ENCODE measurements at regions not wholly inside any gene's neighbourhood (a gene's known extent, or its start where the extent isn't known, plus 50 kb on each side); places are given as distances from the start of the nearest gene placed in this dataset.

DNA sequence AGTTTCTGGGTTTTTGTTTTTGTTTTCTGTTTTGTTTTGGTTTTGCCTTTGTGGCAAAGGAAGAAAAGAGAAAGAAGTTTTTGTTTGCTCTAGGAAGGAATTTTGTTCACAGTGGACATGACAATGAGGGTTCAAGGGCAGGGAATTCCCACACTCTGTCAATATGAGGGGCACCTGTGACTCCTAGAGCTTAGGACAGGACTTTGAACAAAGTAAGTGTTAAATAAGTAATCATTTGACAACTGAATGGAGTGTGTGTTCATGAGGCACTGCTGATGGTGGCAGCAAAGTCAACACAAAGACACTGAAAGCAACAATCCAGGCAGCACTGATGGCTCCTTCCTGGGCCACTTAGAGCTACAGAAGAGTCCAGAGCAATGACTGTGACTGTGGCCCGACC is 1381.1 kb upstream of the LRRTM3 start:
- H3K36me3 ChIP-seq, result no peaks in the 10 kb centered on the region
- no peaks in the 10 kb centered on the region for H3K9me3 ChIP-seq
- H3K27me3 ChIP-seq, result no peaks in the 10 kb centered on the region
- H3K4me3 ChIP-seq, result no peak overlapping the region
- intact Hi-C loops (cut with DNase I; ENCODE audit: low total_unique reads), result no loop called here
- no peak for DNase-seq
- H3K4me1 ChIP-seq, result no peaks in the 10 kb centered on the region
- no peak overlapping the region for H3K27ac ChIP-seq
- TF ChIP-seq, protein P1, sequence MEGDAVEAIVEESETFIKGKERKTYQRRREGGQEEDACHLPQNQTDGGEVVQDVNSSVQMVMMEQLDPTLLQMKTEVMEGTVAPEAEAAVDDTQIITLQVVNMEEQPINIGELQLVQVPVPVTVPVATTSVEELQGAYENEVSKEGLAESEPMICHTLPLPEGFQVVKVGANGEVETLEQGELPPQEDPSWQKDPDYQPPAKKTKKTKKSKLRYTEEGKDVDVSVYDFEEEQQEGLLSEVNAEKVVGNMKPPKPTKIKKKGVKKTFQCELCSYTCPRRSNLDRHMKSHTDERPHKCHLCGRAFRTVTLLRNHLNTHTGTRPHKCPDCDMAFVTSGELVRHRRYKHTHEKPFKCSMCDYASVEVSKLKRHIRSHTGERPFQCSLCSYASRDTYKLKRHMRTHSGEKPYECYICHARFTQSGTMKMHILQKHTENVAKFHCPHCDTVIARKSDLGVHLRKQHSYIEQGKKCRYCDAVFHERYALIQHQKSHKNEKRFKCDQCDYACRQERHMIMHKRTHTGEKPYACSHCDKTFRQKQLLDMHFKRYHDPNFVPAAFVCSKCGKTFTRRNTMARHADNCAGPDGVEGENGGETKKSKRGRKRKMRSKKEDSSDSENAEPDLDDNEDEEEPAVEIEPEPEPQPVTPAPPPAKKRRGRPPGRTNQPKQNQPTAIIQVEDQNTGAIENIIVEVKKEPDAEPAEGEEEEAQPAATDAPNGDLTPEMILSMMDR (IDR thresholded peaks at IDR 0.05), result no peak

- Histone ChIP-seq H3K4me3 (no peak overlapping the region), H3K27me3 (no peaks in the 10 kb centered on the region), H3K36me3 (no peaks in the 10 kb centered on the region), H3K4me1 (no peaks in the 10 kb centered on the region), H3K27ac (no peak overlapping the region), H3K9me3 (no peaks in the 10 kb centered on the region)
- DNase-seq, result no peak
- intact Hi-C loops (cut with DNase I; ENCODE audit: low total_unique reads), result no loop called here
- TF ChIP-seq, protein P1 (IDR thresholded peaks at IDR 0.05), result no peak
These were observed 1377.8 kb upstream of the LRRTM3 start for GRCh38 chr10:65548001-65548400.

DNA sequence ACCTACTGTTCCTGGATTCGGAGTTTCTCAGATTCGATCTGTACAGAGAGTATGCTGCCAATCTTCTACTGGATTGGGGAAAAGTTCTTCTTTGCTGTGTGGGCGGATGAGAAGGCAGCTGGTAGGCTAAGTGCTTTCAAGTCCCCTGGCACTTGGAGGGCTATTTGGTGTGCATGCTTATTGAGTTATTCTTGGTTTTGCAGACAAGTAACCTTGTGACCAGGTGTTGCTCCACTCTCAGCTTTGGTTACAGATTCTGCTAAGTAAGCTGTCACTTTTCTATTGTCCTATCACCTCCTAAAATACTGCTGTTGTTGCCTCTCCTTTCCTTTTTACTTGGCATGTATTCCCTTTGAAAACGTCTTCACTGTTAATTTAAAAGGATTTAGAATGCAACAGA is 1375.1 kb upstream of the LRRTM3 start:
- Histone ChIP-seq H3K4me3 (no peak overlapping the region), H3K36me3 (no peaks in the 10 kb centered on the region), H3K9me3 (no peaks in the 10 kb centered on the region), H3K27me3 (no peaks in the 10 kb centered on the region), H3K27ac (no peak overlapping the region), H3K4me1 (no peaks in the 10 kb centered on the region)
- TF ChIP-seq, protein P1 (IDR thresholded peaks at IDR 0.05), result no peak
- no peak for DNase-seq
- intact Hi-C loops (cut with DNase I; ENCODE audit: low total_unique reads), result no loop called here

DNA sequence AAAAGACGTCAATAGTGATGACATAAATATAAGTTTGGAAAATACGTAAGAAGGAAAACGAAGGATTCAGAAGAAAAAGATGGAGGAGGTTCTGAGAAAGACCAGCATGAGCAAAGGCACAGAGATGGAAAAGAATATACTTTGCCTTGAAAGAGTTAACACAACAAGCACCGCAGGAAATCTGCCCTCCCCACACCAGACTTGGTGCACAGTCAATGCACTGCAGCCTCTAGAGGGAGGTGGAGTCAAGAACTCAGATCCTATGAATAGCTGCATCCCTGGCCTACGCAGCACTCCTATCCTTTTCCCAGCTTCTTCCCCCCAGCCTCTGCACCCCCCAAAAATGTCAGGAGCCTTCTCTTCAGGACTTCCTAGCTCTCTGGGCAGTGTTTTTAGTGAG is 1370.6 kb upstream of the LRRTM3 start:
- no peak for DNase-seq
- H3K4me1 ChIP-seq, result no peaks in the 10 kb centered on the region
- TF ChIP-seq, protein P1 (IDR thresholded peaks at IDR 0.05), result no peak
- no peaks in the 10 kb centered on the region for H3K9me3 ChIP-seq
- H3K27ac ChIP-seq, result no peak overlapping the region
- intact Hi-C loops (cut with DNase I; ENCODE audit: low total_unique reads), result no loop called here
- no peaks in the 10 kb centered on the region for H3K36me3 ChIP-seq
- H3K27me3 ChIP-seq, result no peaks in the 10 kb centered on the region
- no peak overlapping the region for H3K4me3 ChIP-seq

DNA sequence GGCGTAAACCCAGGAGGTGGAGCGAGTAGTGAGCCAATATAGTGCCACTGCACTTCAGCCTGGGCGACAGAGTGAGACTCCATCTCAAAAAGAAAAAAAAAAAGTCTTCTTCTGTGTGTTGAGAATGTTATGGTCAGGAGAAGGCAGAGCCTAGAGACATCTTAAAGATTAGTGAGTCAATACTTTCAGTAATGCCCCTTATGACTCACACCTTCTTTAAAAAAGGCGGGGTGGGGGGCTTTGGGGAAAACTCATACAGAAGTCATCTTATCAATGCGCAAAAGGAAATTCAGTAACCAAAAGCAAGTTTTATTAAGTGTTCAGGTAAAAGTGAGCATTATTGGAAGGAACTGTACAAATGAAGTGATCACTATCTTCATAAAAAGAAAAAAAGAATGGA is 1369.8 kb upstream of the LRRTM3 start:
- H3K4me3 ChIP-seq, result no peak overlapping the region
- H3K27me3 ChIP-seq, result no peaks in the 10 kb centered on the region
- no peak for DNase-seq
- H3K4me1 ChIP-seq, result no peaks in the 10 kb centered on the region
- H3K36me3 ChIP-seq, result no peaks in the 10 kb centered on the region
- no peaks in the 10 kb centered on the region for H3K9me3 ChIP-seq
- intact Hi-C loops (cut with DNase I; ENCODE audit: low total_unique reads), result no loop called here
- TF ChIP-seq, protein P1 (IDR thresholded peaks at IDR 0.05), result no peak
- no peak overlapping the region for H3K27ac ChIP-seq

DNA sequence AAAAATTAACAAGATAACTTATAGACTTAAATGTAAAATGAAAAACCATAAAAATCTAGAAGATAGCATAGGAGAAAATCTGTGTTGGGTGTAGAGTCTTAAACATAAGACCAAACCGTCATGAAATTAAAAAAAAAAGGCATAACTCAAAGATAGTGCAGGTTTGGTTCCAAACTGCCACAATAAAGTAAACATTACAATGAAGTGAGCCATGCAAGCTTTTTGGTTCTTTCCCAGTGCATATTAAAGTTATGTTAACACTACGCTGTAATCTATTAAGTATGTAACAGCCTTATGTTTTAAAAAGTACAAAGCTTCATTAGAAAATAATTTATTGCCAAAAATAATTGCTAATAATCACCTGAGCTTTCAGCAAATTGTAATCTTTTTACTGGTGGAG is 1366.5 kb upstream of the LRRTM3 start:
- H3K4me3 ChIP-seq, result no peak overlapping the region
- H3K27ac ChIP-seq, result no peak overlapping the region
- H3K4me1 ChIP-seq, result no peaks in the 10 kb centered on the region
- DNase-seq, result no peak
- TF ChIP-seq, protein P1 (IDR thresholded peaks at IDR 0.05), result no peak
- H3K36me3 ChIP-seq, result no peaks in the 10 kb centered on the region
- H3K27me3 ChIP-seq, result no peaks in the 10 kb centered on the region
- intact Hi-C loops (cut with DNase I; ENCODE audit: low total_unique reads), result no loop called here
- H3K9me3 ChIP-seq, result no peaks in the 10 kb centered on the region
